Muscle layer of duodenum (tissue), 2 donors: ENCODE measurements at regions not wholly inside any gene's neighbourhood (a gene's known extent, or its start where the extent isn't known, plus 50 kb on each side); places are given as distances from the start of the nearest gene placed in this dataset.

ENCODE experiments used
- H3K27ac ChIP-seq: one replicate; pipeline ENCODE4 v1.7.0; 2013; ENCODE audit warnings: mild to moderate bottlenecking, low read length
- H3K27me3 ChIP-seq: one replicate; pipeline ENCODE4 v1.7.0; 2013; ENCODE audit warnings: low read depth, mild to moderate bottlenecking, control low read depth, low read length
- H3K36me3 ChIP-seq, 2 donors: one replicate each; pipeline ENCODE4 v1.7.0; 2013; ENCODE audit warnings: low read length in 2 of 2, control low read depth in 1 of 2, mild to moderate bottlenecking in 1 of 2; ENCODE audit not compliant: insufficient read depth in 2 of 2, control insufficient read depth in 1 of 2
- H3K4me1 ChIP-seq, 2 donors: one replicate each; pipeline ENCODE4 v1.7.0; 2013; ENCODE audit warnings: low read length in 2 of 2, mild to moderate bottlenecking in 2 of 2, control low read depth in 1 of 2, moderate library complexity in 1 of 2; ENCODE audit not compliant: insufficient read depth in 2 of 2, control insufficient read depth in 1 of 2
- H3K4me3 ChIP-seq, 2 donors: one replicate each; pipeline ENCODE4 v1.7.0; 2013; ENCODE audit warnings: low read length in 2 of 2, low read depth in 1 of 2, mild to moderate bottlenecking in 1 of 2
- H3K9me3 ChIP-seq, 2 donors: one replicate each; pipeline ENCODE4 v1.7.0; 2013; ENCODE audit warnings: low read length in 2 of 2, control low read depth in 1 of 2, mild to moderate bottlenecking in 1 of 2; ENCODE audit not compliant: control insufficient read depth in 1 of 2
- donor health status: healthy.

- Histone ChIP-seq H3K27me3 (peaks cover 2% of the 10 kb centered on the region), H3K9me3 (no peaks in the 10 kb centered on the region), H3K36me3 (no peaks in the 10 kb centered on the region), H3K27ac (no peak overlapping the region), H3K4me3 (no peak overlapping the region), H3K4me1 (peaks cover 0 to 1% of the 10 kb centered on the region in 2 donors)
These were observed 81.7 kb upstream of the FOXP4 start for GRCh38 chr6:41464481-41464880.

- H3K27ac ChIP-seq: no peak overlapping the region
- peaks cover 7% of the 10 kb centered on the region for H3K27me3 ChIP-seq
- no peaks in the 10 kb centered on the region for H3K9me3 ChIP-seq
- no peaks in the 10 kb centered on the region for H3K36me3 ChIP-seq
- H3K4me3 ChIP-seq: no peak overlapping the region
- H3K4me1 ChIP-seq: peaks cover 0 to 14% of the 10 kb centered on the region in 2 donors
These were observed 79.7 kb upstream of the FOXP4 start for GRCh38 chr6:41466437-41466990.

DNA sequence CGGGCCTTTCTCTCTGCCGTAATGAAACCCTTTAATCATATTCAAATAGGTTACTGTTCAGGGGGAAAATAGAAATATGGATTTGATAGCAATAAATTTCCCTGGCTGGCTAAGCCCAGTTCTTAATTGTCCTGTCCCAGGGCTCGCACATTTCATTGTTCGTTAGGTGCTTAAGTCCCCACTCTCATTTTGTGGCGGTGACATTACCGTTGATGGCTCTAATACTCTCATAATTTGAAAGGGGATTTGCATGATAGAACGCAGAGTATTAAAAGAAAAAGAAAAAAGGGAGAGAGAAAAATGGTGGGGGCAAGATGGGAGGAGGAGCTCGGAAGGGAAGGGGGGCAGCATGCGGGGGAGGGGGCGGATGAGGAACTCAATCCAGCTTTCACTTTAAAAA is 79.1 kb upstream of the FOXP4 start:
- Histone ChIP-seq H3K27me3 (peaks cover 7% of the 10 kb centered on the region), H3K4me1 (peaks cover 0 to 14% of the 10 kb centered on the region in 2 donors), H3K36me3 (no peaks in the 10 kb centered on the region), H3K4me3 (no peak overlapping the region), H3K9me3 (no peaks in the 10 kb centered on the region), H3K27ac (no peak overlapping the region)

DNA sequence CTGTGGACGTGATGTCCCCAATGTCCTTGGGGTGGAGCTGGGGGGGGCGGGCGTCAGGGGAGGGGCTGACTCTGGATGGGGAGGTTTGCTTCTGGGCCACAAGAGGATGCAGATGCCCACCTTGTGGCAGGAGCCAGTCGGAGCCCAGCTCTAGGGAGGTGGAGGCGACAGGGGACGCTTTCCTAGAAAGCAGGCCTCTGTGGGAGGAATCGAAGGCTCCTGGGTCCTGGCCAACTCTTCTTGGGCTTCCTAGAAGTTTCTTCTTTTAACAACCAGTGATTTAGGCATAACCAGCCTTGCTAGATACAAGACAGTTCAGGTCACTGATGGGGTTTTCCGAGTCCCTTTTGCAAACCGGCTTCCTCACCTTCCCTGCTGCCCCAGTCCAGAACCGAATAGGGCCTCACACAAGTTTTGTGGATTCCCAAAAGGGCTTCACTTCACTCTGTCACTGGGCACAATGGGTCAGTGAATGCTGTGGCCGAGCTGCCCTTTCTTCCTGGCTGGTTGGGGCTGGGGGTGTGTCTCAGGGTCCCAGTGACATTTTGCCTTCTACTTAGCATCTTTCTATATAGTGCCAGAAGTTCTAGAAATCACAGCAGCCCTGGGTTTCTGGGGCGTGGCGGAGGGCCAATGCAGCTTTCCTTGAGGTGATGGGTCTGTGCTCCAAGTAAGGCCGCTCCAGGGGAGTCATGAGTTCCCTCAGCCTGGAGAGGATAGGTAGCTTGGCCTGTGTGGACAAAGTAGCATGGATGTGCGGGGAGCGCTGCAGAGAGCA is 78.4 kb upstream of the FOXP4 start:
- Histone ChIP-seq H3K27me3 (peaks cover 7% of the 10 kb centered on the region), H3K4me1 (peaks cover 0 to 14% of the 10 kb centered on the region in 2 donors), H3K36me3 (no peaks in the 10 kb centered on the region), H3K4me3 (no peak overlapping the region), H3K9me3 (no peaks in the 10 kb centered on the region), H3K27ac (no peak overlapping the region)

DNA sequence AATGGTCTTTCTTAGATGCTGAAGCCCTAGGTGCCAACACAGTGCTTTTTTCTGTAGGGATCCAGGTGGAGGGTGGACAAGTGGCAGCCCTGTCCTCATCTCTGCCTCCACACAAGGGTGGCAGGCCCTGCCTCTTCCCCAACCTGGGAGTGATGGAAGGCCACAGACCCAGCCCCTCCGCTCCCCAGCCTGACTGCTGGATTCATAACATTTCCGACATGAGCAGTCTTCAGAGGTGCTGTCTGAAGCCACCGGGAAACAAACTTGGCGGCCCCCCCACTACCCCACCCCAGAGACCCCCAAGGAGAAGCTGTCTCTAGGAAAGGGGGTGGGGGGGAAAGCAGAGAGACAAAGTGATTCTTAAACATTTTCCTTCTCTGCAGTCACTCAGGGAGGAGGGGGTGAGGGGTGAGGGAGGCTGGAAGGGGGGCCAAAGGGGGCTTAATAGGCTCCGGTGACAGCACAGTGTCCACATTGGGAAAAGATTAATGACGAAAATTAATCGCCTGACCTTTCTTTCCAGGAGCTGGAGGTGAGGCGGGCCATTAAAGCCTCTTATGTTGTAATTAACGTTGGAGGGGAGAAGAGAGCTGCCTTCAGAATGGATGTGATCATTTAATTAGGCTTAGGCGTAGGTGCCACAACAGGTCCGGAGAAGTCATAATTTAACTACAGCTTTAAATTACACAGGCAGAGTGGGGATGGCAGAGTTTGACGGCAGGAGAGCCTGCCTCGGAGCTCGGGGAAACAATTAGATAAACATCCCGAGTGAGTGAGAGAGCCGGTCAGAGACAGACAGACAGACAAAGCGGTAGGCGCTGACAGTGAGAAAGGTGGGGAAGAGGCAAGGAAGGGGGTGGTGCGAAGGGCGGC is 76.8 kb upstream of the FOXP4 start:
- Histone ChIP-seq H3K27ac (no peak overlapping the region), H3K9me3 (no peaks in the 10 kb centered on the region), H3K4me1 (peaks cover 0 to 14% of the 10 kb centered on the region in 2 donors), H3K36me3 (no peaks in the 10 kb centered on the region), H3K27me3 (peaks cover 7% of the 10 kb centered on the region), H3K4me3 (peak overlapping the region; percentile 1 to 10)

GRCh38 chr6:41470029-41470330 is 76.2 kb upstream of the FOXP4 start:
- peak overlapping the region; percentile 1 to 10 for H3K4me3 ChIP-seq
- peaks cover 0 to 14% of the 10 kb centered on the region in 2 donors for H3K4me1 ChIP-seq
- no peak overlapping the region for H3K27ac ChIP-seq
- no peaks in the 10 kb centered on the region for H3K36me3 ChIP-seq
- no peaks in the 10 kb centered on the region for H3K9me3 ChIP-seq
- peaks cover 7% of the 10 kb centered on the region for H3K27me3 ChIP-seq

GRCh38 chr6:41470331-41471063 is 75.7 kb upstream of the FOXP4 start:
- Histone ChIP-seq H3K4me1 (peaks cover 0 to 14% of the 10 kb centered on the region in 2 donors), H3K27ac (no peak overlapping the region), H3K4me3 (peak overlapping the region in 1 of 2 donors; percentile 10), H3K36me3 (no peaks in the 10 kb centered on the region), H3K27me3 (peaks cover 7% of the 10 kb centered on the region), H3K9me3 (no peaks in the 10 kb centered on the region)

GRCh38 chr6:41471064-41471895 is 74.9 kb upstream of the FOXP4 start:
- Histone ChIP-seq H3K27ac (no peak overlapping the region), H3K27me3 (peaks cover 7% of the 10 kb centered on the region)

GRCh38 chr6:41474213-41474933 is 71.8 kb upstream of the FOXP4 start:
- Histone ChIP-seq H3K36me3 (no peaks in the 10 kb centered on the region), H3K27ac (no peak overlapping the region), H3K4me3 (no peak overlapping the region), H3K9me3 (no peaks in the 10 kb centered on the region), H3K4me1 (peaks cover 0 to 14% of the 10 kb centered on the region in 2 donors), H3K27me3 (peaks cover 7% of the 10 kb centered on the region)

More at GRCh38 chr6:41471064-41471895, 74.9 kb upstream of the FOXP4 start:
- Histone ChIP-seq H3K36me3 (no peaks in the 10 kb centered on the region), H3K9me3 (no peaks in the 10 kb centered on the region), H3K4me1 (peaks cover 0 to 14% of the 10 kb centered on the region in 2 donors), H3K4me3 (no peak overlapping the region)

- H3K4me1 ChIP-seq: peaks cover 0 to 6% of the 10 kb centered on the region in 2 donors
- H3K9me3 ChIP-seq: no peaks in the 10 kb centered on the region
- no peak overlapping the region for H3K4me3 ChIP-seq
- no peaks in the 10 kb centered on the region for H3K27me3 ChIP-seq
- H3K36me3 ChIP-seq: no peaks in the 10 kb centered on the region
- no peak overlapping the region for H3K27ac ChIP-seq
These were observed 71.0 kb upstream of the FOXP4 start for GRCh38 chr6:41475164-41475563.
